HEK293 (cell line): ENCODE measurements at regions not wholly inside any gene's neighbourhood (a gene's known extent, or its start where the extent isn't known, plus 50 kb on each side); places are given as distances from the start of the nearest gene placed in this dataset.

Experiments used
- CTCF ChIA-PET: fragments of 350-600 bp; formaldehyde crosslinking; extraction: SDS; loops from one replicate; lab custom pipeline; 2021; ENCODE audit warnings: antibody characterized with exemption; lab: Yijun Ruan, JAX
- POLR2A ChIA-PET: fragments of 300-600 bp; formaldehyde crosslinking; extraction: SDS; loops from one replicate; lab custom pipeline; 2020; ENCODE audit warnings: antibody characterized with exemption, inconsistent platforms; lab: Yijun Ruan, JAX
- H3K27ac ChIP-seq: fragments of 200-500 bp; sonication (Bioruptor generic); 2 replicates; pipeline ENCODE4 v1.5.1; 2014; ENCODE audit warnings: low read depth, low read length, control low read depth, inconsistent platforms; ENCODE audit errors: extremely low read depth
- H3K36me3 ChIP-seq, 2 experiments: fragments of 200-500 bp in 1 of 2; sonication (Bioruptor generic) in 1 of 2; 1 replicate in 1 of 2; 2 replicates in 1 of 2; pipeline ENCODE4 v1.5.1; 2014 to 2017; ENCODE audit warnings: inconsistent platforms in 2 of 2, low read length in 2 of 2; ENCODE audit not compliant: control insufficient read depth in 2 of 2, insufficient read depth in 1 of 2
- H3K4me1 ChIP-seq: fragments of 200-500 bp; sonication (Bioruptor generic); 2 replicates; pipeline ENCODE4 v1.5.1; 2014; ENCODE audit warnings: mild to moderate bottlenecking, low read length, inconsistent platforms; ENCODE audit not compliant: control insufficient read depth, insufficient read depth
- H3K4me3 ChIP-seq: 2 replicates; pipeline ENCODE4 v1.5.1; 2011; ENCODE audit warnings: low read depth, mild to moderate bottlenecking, control low read depth, low read length, moderate library complexity
- H3K9me3 ChIP-seq: fragments of 200-500 bp; sonication (Bioruptor generic); 2 replicates; pipeline ENCODE4 v1.5.1; 2014; ENCODE audit warnings: low read depth, low read length, inconsistent platforms; ENCODE audit not compliant: control insufficient read depth, insufficient read depth
- KLF1 ChIP-seq: fragments of 450-650 bp; formaldehyde crosslinking; IDR thresholded peaks from 2 replicates; pipeline ENCODE4 v1.5.1; 2016; ENCODE audit warnings: missing biosample characterization, missing genetic modification characterization
- KLF9 ChIP-seq: fragments of 450-650 bp; formaldehyde crosslinking; IDR thresholded peaks from 2 replicates; pipeline ENCODE4 v1.5.1; 2016; ENCODE audit warnings: missing biosample characterization, missing genetic modification characterization, low read depth
- OSR2 ChIP-seq: fragments of 450-650 bp; formaldehyde crosslinking; IDR thresholded peaks from 2 replicates; pipeline ENCODE4 v1.5.1; 2016; ENCODE audit warnings: missing biosample characterization, missing genetic modification characterization
- OVOL3 ChIP-seq: fragments of 450-650 bp; formaldehyde crosslinking; IDR thresholded peaks from 2 replicates; pipeline ENCODE4 v1.5.1; 2016; ENCODE audit warnings: missing biosample characterization, missing genetic modification characterization
- REST ChIP-seq: fragments of 450-650 bp; formaldehyde crosslinking; IDR thresholded peaks from 2 replicates; pipeline ENCODE4 v1.5.1; 2016; ENCODE audit warnings: missing biosample characterization, missing genetic modification characterization
- SCRT1 ChIP-seq: fragments of 450-650 bp; formaldehyde crosslinking; IDR thresholded peaks from 2 replicates; pipeline ENCODE4 v1.5.1; 2016; ENCODE audit warnings: missing biosample characterization, missing genetic modification characterization, borderline replicate concordance
- SP3 ChIP-seq: fragments of 450-650 bp; formaldehyde crosslinking; IDR thresholded peaks from 2 replicates; pipeline ENCODE4 v1.5.1; 2016; ENCODE audit warnings: missing biosample characterization, missing genetic modification characterization
- ZBTB10 ChIP-seq: fragments of 450-650 bp; formaldehyde crosslinking; IDR thresholded peaks from 2 replicates; pipeline ENCODE4 v1.5.1; 2016; ENCODE audit warnings: missing biosample characterization, missing genetic modification characterization
- ZBTB26 ChIP-seq: fragments of 450-650 bp; formaldehyde crosslinking; optimal IDR thresholded peaks from 2 replicates; pipeline ENCODE3; 2016; ENCODE audit warnings: missing biosample characterization, mild to moderate bottlenecking, missing genetic modification characterization
- ZFP37 ChIP-seq: fragments of 450-650 bp; formaldehyde crosslinking; IDR thresholded peaks from 2 replicates; pipeline ENCODE4 v1.5.1; 2016; ENCODE audit warnings: missing biosample characterization, missing genetic modification characterization
- ZFP41 ChIP-seq: fragments of 450-650 bp; formaldehyde crosslinking; IDR thresholded peaks from 2 replicates; pipeline ENCODE4 v1.5.1; 2016; ENCODE audit warnings: missing biosample characterization, missing genetic modification characterization, borderline replicate concordance
- ZNF10 ChIP-seq: fragments of 450-650 bp; formaldehyde crosslinking; IDR thresholded peaks from 2 replicates; pipeline ENCODE4 v1.5.1; 2017; ENCODE audit warnings: missing biosample characterization, missing genetic modification characterization
- ZNF112 ChIP-seq: fragments of 450-650 bp; formaldehyde crosslinking; IDR thresholded peaks from 2 replicates; pipeline ENCODE4 v1.5.0; 2017; ENCODE audit warnings: missing biosample characterization, missing genetic modification characterization
- ZNF148 ChIP-seq: fragments of 450-650 bp; formaldehyde crosslinking; IDR thresholded peaks from 2 replicates; pipeline ENCODE4 v1.5.0; 2017; ENCODE audit warnings: missing biosample characterization, missing genetic modification characterization, borderline replicate concordance
- ZNF19 ChIP-seq: fragments of 450-650 bp; formaldehyde crosslinking; IDR thresholded peaks from 2 replicates; pipeline ENCODE4; 2016; ENCODE audit warnings: missing biosample characterization, missing genetic modification characterization, low read depth
- ZNF202 ChIP-seq: fragments of 450-650 bp; formaldehyde crosslinking; IDR thresholded peaks from 2 replicates; pipeline ENCODE4 v1.5.1; 2016; ENCODE audit warnings: missing biosample characterization, missing genetic modification characterization, borderline replicate concordance
- ZNF223 ChIP-seq: fragments of 450-650 bp; formaldehyde crosslinking; IDR thresholded peaks from 2 replicates; pipeline ENCODE4 v1.5.1; 2016; ENCODE audit warnings: missing biosample characterization, missing genetic modification characterization
- ZNF239 ChIP-seq: fragments of 450-650 bp; formaldehyde crosslinking; IDR thresholded peaks from 2 replicates; pipeline ENCODE4 v1.5.1; 2016; ENCODE audit warnings: missing biosample characterization, missing genetic modification characterization
- ZNF274 ChIP-seq, 2 experiments: fragments of 200-500 bp in 1 of 2; fragments of 450-650 bp in 1 of 2; sonication (Bioruptor generic) in 1 of 2; formaldehyde crosslinking in 1 of 2; IDR thresholded peaks; 2 replicates each; pipeline versions ENCODE4 v1.5.1 to v1.6.1; 2014 to 2016; ENCODE audit warnings: borderline replicate concordance in 1 of 2, inconsistent platforms in 1 of 2, low read length in 1 of 2, missing biosample characterization in 1 of 2, missing genetic modification characterization in 1 of 2
- ZNF292 ChIP-seq: fragments of 450-650 bp; formaldehyde crosslinking; IDR thresholded peaks from 2 replicates; pipeline ENCODE4 v1.5.1; 2016; ENCODE audit warnings: low read depth, missing biosample characterization, missing genetic modification characterization, borderline replicate concordance
- ZNF530 ChIP-seq: fragments of 450-650 bp; formaldehyde crosslinking; IDR thresholded peaks from 2 replicates; pipeline ENCODE4 v1.5.1; 2016; ENCODE audit warnings: low read depth, missing biosample characterization, missing genetic modification characterization
- ZNF558 ChIP-seq: fragments of 450-650 bp; formaldehyde crosslinking; IDR thresholded peaks from 2 replicates; pipeline ENCODE4 v1.5.1; 2016; ENCODE audit warnings: missing biosample characterization, missing genetic modification characterization
- ZNF626 ChIP-seq: fragments of 450-650 bp; sonication (Bioruptor Pico); formaldehyde crosslinking; IDR thresholded peaks from 2 replicates; pipeline ENCODE4 v1.5.1; 2018; ENCODE audit warnings: missing biosample characterization, missing genetic modification characterization, inconsistent platforms
- ZSCAN16 ChIP-seq: fragments of 450-650 bp; formaldehyde crosslinking; IDR thresholded peaks from 2 replicates; pipeline ENCODE4 v1.5.1; 2016; ENCODE audit warnings: missing biosample characterization, missing genetic modification characterization

- TF ChIP-seq KLF9 (no peak), ZNF292 (tag by site-specific recombination) (no peak), KLF1 (tag by site-specific recombination) (no peak), ZNF10 (tag by site-specific recombination) (no peak), ZNF19 (tag by site-specific recombination) (no peak), SP3 (tag by site-specific recombination) (no peak), ZNF558 (tag by site-specific recombination) (no peak), ZFP37 (tag by site-specific recombination) (no peak), OVOL3 (tag by site-specific recombination) (no peak)
Observed at GRCh38 chr3:152148579-152148978, 120.2 kb upstream of the MBNL1 start (continued).

GRCh38 chr3:152149832-152150231 lies 118.9 kb upstream of the MBNL1 start:
- Histone ChIP-seq H3K9me3 (no peaks in the 10 kb centered on the region), H3K27ac (no peak overlapping the region), H3K36me3 (no peaks in the 10 kb centered on the region), H3K4me1 (no peaks in the 10 kb centered on the region), H3K4me3 (no peak overlapping the region)
- CTCF ChIA-PET, result no interaction called here
- POLR2A ChIA-PET, result no interaction called here
- TF ChIP-seq ZNF530 (tag by site-specific recombination) (no peak), REST (tag by site-specific recombination) (no peak), ZNF626 (no peak), ZSCAN16 (tag by site-specific recombination) (no peak), ZBTB10 (tag by site-specific recombination) (no peak)

- CTCF ChIA-PET, result interaction anchor here (0.6 kb wide), 1 partner anchor 489 kb away, joined by 3 read pairs; no protein-coding TSS in a partner anchor
- Histone ChIP-seq H3K36me3 (no peaks in the 10 kb centered on the region), H3K4me1 (no peaks in the 10 kb centered on the region), H3K9me3 (no peaks in the 10 kb centered on the region), H3K4me3 (no peak overlapping the region), H3K27ac (no peak overlapping the region)
- POLR2A ChIA-PET, result no interaction called here
- no peak for TF ChIP-seq ZNF112 (tag by site-specific recombination)
- no peak for TF ChIP-seq ZNF239 (tag by site-specific recombination)
- no peak for TF ChIP-seq ZBTB26 (tag by site-specific recombination)
- no peak for TF ChIP-seq ZNF202 (tag by site-specific recombination)
- TF ChIP-seq SCRT1 (tag by site-specific recombination), result no peak
- TF ChIP-seq OSR2, result no peak
- TF ChIP-seq ZNF148, result no peak
- TF ChIP-seq ZNF223, result no peak
- TF ChIP-seq ZNF274 (IDR thresholded peaks at IDR 0.05; ENCODE audit: low read length), result no peak
- no peak for TF ChIP-seq ZNF274 (tag by site-specific recombination; IDR thresholded peaks at IDR 0.05; ENCODE audit: borderline replicate concordance)
- no peak for TF ChIP-seq ZFP41 (tag by site-specific recombination)
Observed at GRCh38 chr3:152151216-152151876, 117.4 kb upstream of the MBNL1 start.
